NCI-H2029 (cell line): ENCODE measurements at regions not wholly inside any gene's neighbourhood (a gene's known extent, or its start where the extent isn't known, plus 50 kb on each side); places are given as distances from the start of the nearest gene placed in this dataset.

Source experiments
- DNase-seq: peaks from one replicate; lab custom pipeline; 2025; lab: John Stamatoyannopoulos, UW

DNA sequence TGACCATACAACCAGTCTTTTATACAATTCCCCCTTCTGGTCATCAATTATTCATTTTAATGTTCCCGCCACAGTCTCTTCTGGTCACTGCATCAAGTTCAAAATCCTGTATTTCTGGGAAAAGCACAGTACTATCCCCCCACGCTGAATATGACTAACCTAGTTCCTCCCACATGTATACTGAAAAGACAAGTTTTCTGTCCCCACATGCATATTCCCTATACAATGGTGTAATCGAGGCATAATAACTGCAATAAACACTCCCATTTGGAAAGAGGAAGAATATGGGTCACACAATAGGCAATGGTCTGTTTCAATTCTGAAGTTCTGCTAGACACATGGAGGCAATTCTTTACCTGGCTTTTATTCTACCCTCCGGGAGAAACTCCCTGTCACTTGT is 344.9 kb downstream of the EFNA5 start:
- DNase-seq: no peak

DNA sequence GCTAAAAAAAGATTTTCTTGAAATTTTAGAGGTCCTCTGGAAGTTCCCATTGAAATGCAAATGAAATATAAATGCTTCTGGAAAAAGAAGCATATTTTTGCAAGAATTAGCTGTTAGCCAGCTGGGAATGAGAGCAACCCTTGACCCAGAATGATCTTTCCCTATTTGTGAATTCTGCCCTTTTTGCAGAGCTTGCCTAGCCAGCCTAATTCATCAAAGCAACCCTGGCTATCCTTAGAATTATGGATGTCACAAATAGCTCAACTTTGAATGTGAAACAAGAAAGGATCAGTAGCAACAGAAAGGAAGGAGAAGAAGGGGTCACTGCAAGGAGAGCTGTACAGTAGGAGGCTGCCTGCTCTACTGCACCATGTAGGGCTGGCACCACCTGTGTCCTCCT is 345.9 kb downstream of the EFNA5 start:
- DNase-seq: no peak

DNA sequence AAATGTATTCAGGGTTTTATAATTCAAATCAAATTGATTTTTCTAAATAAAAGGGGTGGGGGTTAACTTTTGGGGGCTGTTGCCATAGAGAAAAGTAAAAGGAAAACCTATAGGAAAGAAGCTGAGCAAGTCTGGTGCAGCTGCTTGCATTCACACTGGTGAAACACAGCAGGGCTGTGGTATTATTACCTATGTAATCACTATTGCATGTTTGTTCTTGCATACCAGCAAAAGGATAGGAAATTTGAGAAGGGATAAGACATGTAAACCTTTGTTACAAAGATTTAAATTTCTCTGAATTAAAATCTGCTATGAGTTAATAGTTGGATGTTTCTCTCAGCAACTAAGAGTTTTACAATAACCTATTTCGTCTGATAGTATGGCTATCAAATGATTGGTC is 346.7 kb downstream of the EFNA5 start:
- no peak for DNase-seq

DNA sequence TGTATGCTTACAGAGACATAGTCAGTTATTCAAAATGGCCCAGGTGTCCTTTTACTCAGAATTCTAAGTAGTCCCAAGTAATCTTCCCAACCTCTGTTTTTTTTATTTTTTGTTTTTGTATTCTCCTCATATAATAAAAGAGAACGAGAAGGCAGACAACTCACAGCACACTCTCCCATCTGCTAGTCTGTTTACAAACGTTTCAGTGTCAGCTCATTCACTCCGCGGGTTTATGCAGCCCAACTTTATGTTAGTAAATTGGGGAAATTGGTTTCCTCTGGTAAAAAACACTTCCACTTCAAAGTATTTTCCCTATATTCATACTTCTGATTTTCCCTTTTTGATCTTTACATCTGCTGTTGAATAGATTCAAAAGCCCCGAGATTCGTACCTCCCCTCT is 347.2 kb downstream of the EFNA5 start:
- no peak for DNase-seq

DNA sequence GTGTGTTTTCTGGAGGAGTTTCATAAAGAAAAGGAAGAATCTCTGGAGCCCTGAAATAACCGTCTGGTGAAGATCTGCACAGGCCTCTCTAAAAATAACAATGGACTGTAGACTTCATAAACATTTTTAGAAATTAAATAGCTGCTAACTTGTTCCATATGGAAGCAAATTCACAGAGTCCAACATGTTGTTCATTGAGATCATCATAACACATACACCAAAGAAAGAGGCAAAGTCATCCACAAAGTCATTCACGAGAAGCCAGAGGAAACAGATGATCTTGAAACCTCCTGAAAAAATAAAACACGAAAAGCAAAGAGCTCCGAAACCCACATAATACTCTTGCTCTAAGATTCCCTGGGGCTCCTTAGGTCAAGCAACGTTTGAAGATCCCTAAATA is 347.8 kb downstream of the EFNA5 start:
- DNase-seq: no peak

DNA sequence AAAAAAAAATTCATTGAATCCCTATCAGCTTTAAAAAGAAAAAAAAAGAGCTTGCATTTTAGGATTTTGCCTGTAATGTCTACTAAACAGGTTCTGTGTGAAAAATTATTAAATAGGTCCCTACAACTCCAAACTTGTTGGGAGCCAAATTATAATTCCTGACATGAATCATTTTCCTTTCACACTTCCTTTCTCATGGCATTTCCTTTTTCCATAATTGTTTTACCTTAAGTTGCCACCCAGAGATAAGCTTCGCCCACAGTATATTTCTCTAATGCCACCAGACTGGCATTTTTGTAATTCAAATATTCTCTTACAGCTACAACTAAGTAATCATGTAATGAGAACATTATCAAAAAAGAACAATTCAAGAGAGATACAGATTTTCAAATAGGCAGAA is 348.8 kb downstream of the EFNA5 start:
- no peak for DNase-seq

DNA sequence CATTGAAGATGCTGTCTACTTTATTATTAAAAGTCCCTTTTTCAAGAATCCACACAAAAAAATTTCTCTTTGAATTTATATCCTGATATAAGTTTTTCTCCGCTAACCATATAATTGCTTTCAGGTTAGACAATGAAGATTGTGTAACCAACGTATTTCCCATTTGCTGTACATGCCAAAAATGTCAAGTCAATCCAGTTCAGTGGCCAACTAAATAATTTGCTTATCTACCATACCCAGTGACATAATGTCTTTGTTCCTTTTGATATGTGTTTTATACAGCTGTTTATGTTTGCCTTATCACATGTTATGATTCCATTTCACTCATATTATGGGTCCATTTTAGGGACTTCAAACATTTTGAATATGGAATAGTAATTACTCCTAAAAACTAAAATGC is 349.9 kb downstream of the EFNA5 start:
- DNase-seq: no peak

DNA sequence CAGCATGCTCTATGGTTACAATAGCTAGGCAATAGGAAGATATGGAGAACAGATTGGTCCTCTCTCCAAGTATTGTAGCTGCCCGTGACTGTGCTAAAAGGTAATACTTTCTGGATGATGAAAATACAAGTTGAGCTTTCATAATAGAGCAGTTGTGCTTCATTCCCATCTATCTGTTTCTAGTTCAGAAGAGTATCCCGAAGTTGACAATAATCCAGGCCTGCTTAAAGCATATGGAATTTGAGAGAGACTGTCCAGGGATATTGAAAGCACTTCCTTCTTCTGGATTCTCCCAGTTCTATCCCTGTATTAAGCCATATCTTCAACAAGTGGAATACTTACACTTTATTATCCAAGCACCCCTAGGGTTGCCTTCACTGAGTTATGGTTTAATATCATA is 350.4 kb downstream of the EFNA5 start:
- no peak for DNase-seq

DNA sequence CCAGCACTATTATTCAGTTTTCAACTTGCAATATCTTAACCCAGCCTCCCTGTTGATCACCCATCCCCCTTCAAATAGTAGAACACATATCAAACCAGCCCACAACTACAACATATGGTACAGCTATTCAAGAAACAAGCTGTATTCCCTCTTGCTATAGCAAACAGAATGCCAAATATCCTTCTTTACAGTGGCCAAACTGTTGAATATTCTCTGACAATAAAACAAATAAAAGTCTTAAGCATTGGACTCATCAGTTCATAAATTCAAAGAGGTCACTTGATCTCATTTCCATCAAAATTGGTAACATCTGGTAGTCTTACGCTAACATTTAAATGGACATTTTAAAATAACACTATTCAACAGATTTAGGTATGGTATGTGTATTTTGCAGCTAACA is 350.8 kb downstream of the EFNA5 start:
- no peak for DNase-seq

DNA sequence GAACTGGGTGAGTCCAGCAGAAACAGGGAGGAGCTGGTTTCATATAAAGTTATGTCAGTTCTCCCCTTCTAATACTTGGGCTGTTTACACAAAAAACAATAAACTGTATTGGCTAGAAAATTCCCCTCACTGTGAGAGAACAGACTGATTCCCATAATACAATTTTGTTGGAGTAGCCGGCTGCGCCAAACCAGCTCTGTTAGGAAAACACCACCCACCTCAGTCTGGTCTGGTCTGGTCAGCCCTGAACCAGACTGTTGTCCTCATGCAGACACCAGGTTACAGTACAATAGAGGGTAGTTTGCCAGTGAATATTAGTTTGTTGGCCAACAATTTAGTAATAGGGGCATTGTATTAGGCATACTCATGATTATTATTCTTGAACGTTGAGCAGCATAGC is 356.4 kb downstream of the EFNA5 start:
- DNase-seq: no peak

DNA sequence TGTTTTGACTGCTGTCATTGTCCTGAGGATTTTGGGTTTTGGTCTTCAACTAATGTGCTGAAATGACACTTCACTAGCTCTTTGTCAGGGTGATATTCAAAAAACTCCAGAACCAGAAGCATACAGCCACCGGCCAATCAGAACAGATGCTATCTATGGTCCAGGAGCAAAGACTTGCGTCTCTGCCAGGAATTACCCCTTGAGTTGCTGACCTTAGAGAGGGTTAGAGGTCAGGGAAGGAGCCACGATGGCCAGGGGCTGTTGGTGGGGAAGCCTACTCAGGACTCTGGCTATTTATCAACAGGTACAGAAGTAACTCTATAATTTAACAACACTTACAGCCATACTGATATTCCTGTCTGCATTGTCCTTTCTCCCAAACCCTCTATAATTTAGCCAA is 356.8 kb downstream of the EFNA5 start:
- DNase-seq: no peak

DNA sequence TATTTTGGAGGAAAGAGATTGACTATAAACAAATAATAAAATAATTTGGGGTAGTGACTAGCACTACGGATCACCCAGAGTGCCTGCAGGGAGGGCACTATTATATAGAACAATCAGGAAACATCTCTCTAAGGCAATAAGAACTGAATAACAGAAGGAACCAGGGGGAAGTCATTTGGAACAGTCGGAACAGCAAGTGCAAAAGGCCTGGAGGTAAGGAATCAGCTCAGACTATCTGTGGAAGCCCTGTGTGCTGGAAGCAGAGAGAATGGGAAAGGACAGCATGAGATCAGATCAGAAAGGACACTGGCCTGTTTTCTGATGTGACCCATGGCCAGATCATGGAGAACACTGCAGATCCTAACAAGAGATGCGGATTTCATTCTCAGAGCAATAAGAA is 357.6 kb downstream of the EFNA5 start:
- no peak for DNase-seq

DNA sequence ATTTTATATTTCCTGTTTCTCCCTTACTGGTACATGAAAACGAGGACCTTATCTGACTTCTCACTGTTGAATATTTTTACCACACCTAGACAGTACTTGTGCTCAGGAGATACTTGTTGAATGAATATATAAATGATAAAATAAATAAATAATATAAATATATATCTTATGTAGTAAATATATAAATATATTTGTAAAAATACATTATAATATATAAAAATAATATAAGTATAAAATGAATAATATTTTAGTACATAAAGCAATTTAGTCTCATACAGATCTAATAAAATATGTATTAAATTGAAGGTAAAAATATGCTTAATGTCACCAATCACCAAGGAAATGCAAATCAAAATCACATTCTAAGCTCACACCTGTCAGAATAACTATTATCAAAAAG is 360.6 kb downstream of the EFNA5 start:
- no peak for DNase-seq

DNA sequence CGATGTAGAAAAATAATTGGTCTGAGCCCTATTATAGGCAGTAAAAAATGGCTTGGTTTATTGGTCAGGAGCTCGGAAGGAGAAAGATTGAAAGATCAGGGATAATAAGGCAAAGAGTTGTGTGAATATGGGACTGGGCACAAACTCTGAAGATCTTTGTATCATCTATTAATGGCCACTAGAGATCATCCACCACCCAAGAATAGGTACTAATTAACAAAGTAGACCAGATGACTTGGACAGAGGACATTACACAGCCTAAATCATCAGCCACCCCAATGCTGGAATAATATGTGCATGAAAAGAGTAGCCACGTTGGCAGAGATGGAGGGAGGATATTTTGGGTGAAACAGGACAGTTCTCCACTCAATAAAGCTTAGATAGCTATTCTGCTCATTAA is 364.1 kb downstream of the EFNA5 start:
- no peak for DNase-seq

DNA sequence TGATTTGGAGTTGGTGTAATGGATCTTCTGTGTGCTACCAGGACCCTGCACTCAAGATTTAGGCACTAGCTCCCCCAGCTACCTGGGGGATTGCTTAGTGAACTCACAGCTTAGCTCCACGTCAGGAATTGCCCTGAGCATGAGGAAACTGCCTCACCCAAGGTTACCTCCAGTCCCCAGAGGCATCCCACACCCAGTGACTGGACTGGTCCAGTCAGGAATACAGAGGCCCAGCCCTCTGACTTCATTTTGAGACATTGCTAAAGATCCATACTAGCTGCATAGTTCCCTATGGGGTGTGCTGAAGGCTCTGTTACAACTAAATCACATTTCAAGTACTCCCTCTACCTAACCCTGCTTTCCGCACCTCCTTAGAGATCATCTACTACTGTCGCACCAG is 364.7 kb downstream of the EFNA5 start:
- no peak for DNase-seq

DNA sequence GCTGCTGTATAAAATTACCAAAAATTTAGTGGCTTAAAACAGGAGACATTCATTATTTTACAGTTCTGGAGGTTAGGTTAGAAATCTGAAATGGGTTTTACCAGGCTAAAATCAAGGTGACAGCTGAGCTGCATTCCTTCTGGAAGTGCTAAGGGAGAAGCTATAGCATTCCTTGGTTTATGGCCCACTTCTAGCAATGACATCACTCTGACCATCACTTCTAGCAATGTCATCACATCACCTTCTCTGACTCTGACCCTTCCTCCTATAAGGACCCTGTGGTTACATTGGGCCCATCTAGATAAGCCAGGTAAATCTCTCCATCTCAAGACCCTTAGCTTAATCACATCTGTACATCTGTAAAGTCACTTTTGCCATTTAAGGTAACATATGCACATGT is 366.1 kb downstream of the EFNA5 start:
- DNase-seq: no peak

DNA sequence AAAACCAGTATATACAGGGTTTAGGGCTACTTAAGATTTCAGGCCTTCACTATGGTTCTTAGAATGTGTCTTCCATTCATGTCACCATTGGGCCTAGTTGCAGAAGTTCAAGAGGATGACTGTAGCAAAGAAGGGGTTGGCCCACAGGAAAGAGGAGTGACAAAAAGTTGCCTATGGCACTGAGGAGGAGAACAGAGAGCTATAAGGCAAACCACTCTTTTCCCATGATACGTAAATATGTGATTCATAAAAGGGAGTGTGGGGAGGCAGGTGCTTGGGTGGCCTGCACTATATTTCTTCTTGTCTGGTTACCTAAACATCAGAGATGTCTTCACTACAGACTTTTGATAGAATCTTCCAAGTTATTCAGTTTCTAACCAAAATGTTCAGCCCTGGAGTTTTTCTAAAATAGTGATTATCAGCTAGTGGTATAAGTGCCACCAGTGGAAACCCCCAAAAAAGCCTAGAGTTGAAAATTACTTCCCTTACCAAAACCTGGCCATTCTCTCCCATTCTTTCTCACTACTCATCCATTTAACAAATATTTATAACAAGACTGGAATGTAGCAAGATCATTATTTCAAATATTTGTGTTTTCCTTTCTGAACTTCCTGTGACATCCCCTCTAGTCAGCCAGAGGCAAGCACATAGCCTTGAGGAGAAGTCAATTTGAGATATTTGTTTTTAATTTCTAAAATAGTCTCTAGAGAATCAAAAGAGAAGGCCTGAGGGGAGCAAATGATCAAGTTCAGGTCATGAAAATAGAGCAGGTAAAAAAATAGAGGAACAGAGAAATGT is 367.4 kb downstream of the EFNA5 start:
- no peak for DNase-seq

DNA sequence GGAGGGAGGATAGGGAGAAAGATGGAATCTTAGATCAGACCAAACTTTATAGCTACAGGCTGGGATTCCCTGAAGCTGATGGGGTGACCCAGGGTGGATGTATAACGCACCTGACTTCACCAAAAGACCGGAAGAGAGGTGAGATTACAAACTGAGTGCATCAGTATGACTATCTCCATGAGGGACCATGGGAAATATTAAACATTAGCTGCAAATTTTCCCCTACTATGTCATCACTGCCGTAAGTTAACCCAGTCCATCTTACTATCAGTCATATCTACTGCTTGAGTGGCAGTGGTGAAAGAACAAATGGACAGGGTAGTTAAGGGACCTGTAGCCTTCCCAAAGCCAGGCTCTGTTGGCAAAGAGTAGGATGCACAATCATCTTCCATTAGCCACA is 368.3 kb downstream of the EFNA5 start:
- no peak for DNase-seq

DNA sequence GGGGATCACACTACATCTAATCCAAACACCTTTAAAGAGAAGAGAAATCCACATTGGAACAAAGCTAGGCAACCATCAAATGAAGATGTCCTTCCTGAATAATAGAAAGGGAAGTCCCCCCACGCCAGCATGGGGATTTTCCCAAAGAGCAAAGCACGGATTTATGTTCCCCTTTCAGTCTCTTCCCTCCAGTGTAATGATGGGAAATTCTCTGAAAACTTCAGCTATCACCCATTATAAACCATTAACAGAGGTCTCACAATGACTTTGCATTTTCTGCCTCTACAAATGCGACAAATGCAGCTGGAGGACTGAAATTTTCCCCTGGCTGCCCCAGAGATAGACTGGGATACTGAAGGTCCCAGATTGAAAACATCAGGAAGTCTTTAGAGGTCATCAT is 368.7 kb downstream of the EFNA5 start:
- DNase-seq: no peak

DNA sequence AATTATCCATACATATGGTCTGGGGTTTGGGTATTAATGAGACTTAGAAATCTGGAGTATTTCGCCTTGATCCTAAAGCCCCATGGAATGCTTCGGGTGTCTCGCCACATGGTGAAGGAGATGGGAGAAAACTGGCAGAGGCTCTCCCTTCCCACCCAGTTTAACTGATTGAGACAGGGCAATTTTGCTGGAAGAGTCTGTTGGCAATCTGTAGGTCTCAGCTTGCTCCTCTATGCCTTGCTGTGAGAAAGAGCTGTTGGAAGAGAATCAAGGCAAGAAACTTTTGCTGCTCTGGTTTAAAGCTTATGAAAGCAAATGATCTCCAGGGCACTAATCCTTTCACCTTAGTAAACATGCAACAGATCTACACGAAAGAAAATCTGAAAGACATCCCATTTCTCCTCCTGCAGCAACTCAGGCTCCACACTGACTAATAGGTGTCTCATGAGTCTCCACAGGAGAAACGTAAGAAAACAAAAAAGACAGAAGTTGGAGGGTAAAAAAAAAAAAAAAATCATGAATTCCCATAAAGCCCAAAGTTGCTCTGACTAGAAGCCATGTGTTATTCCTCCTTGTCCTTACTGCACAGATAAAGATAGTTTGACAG is 369.9 kb downstream of the EFNA5 start:
- no peak for DNase-seq

DNA sequence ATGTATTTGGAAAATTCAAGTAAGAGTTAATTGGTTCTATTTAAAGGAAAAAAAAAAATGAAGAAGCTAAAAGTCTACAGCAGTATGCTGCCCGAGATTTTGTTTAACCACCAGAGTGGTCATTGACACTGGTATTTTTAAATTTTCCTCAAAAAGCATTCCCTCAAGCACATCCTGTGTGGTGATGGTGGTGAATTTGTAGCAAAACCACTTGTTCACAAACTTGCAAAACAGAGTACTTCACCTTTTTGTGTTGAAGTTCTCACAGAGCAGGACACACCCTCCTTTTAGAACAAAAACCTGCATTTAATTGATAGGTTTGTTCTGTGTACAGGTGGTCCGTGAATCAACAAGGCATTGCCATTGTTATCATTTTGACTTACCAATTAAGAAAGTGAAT is 374.2 kb downstream of the EFNA5 start:
- no peak for DNase-seq

DNA sequence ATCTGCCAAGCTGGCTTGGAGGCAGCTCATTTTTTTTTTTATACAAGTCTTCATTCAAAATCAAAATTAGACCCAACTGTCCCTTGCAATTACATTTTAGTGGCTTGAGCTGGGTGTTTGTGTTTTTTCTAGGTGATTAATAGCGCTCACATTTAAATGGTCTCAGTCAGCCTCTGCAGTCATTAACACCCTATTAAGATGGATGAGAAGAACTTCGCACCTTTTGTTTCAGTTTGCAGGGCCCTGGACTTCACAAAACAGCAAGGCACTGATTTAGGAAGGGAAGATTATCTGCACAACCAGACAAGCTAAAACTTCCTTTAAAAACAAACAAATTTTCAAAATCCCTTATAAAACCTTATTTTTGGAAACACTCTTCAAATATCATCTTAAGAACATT is 374.8 kb downstream of the EFNA5 start:
- no peak for DNase-seq

DNA sequence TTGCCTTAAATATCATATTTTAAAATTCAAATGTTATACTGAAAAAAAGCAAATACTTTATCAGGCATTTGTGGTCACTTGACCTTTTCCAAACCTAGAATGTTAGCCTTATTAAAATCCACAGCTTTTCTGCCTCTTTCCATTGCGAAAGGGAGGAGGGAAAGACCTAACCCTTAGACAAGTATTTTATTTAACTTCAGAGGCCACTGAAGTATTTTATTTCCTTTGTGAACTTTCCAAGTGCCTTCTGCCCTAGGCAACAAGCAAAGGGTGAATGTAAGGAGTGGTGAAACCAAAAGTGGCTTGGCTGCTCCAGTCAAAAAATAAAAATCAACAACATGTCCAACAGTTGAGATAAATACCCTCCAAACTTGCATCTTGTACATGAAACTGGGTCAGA is 376.1 kb downstream of the EFNA5 start:
- no peak for DNase-seq

DNA sequence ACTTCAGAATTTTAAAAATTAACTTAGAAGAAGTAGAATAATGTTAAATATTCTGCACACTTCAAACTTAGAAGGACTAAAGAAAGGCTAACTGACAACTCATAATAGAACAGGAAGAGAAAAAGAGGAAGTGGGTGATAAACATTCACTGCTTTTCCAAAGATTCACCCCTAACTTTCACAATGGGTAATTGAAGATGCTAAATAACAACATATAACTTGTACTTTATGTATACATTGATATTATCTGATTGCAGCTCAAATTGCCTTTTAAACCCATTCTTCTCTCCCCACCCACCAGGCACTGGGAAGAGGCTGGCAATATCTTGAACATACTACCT is 376.6 kb downstream of the EFNA5 start:
- DNase-seq: no peak
